A673 (cell line): ENCODE measurements at regions not wholly inside any gene's neighbourhood (a gene's known extent, or its start where the extent isn't known, plus 50 kb on each side); places are given as distances from the start of the nearest gene placed in this dataset.

ENCODE experiments used
- BruUV-seq: library from RNA; stranded (reverse); fragments of 400-500 nt; replicated peaks from 2 replicates; lab custom pipeline; 2021; lab: Mats Ljungman, UMichigan
- CTCF ChIA-PET: fragments of 300-600 bp; sonication (Branson Sonifier 250); formaldehyde crosslinking; loops from one replicate; lab custom pipeline; 2022; ENCODE audit warnings: antibody characterized with exemption; lab: Charles Lee
- POLR2A ChIA-PET: fragments of 300-600 bp; sonication (Branson Sonifier 250); formaldehyde crosslinking; loops from one replicate; lab custom pipeline; 2022; ENCODE audit warnings: antibody characterized with exemption; ENCODE audit not compliant: low non-redundant PET; lab: Charles Lee
- DNase-seq: peaks from one replicate; pipeline ENCODE4 v3.0.0-alpha.2; 2015; ENCODE audit warnings: low spot score
- H3K27ac ChIP-seq: fragments of 200-600 bp; sonication (generic); 2 replicates; pipeline ENCODE4 v1.5.1; 2016; ENCODE audit warnings: mixed run types, low read depth, mild to moderate bottlenecking, mixed read lengths, antibody characterized with exemption, low read length; ENCODE audit not compliant: poor library complexity, severe bottlenecking
- H3K27me3 ChIP-seq: fragments of 200-600 bp; sonication (generic); replicated peaks from 2 replicates; pipeline ENCODE4 v1.6.1; 2017; ENCODE audit warnings: mixed run types, low read depth, mild to moderate bottlenecking, mixed read lengths, antibody characterized with exemption, low read length; ENCODE audit not compliant: insufficient read depth, poor library complexity
- H3K36me3 ChIP-seq: fragments of 200-600 bp; sonication (generic); 2 replicates; pipeline ENCODE4 v1.6.1; 2016; ENCODE audit warnings: mixed run types, mild to moderate bottlenecking, mixed read lengths, antibody characterized with exemption, low read length; ENCODE audit not compliant: insufficient read depth, poor library complexity, severe bottlenecking
- H3K4me1 ChIP-seq: fragments of 200-600 bp; sonication (generic); 2 replicates; pipeline ENCODE4 v1.6.1; 2017; ENCODE audit warnings: mixed run types, mild to moderate bottlenecking, mixed read lengths, antibody characterized with exemption, low read length; ENCODE audit not compliant: insufficient read depth, poor library complexity, severe bottlenecking
- H3K4me3 ChIP-seq: fragments of 200-600 bp; sonication (generic); 2 replicates; pipeline ENCODE4 v1.5.1; 2016; ENCODE audit warnings: low read depth, mixed run types, mild to moderate bottlenecking, mixed read lengths, low read length; ENCODE audit not compliant: poor library complexity, severe bottlenecking
- H3K9me3 ChIP-seq: fragments of 200-600 bp; sonication (generic); 2 replicates; pipeline ENCODE4 v1.6.1; 2016; ENCODE audit warnings: mixed run types, low read depth, mild to moderate bottlenecking, mixed read lengths, antibody characterized with exemption, low read length; ENCODE audit not compliant: poor library complexity, severe bottlenecking
- CTCF ChIP-seq: fragments of 300-800, 200-600 bp; sonication (generic); conservative IDR thresholded peaks from 2 replicates; pipeline ENCODE4 v1.5.1; 2017; ENCODE audit warnings: low read depth, mild to moderate bottlenecking, antibody characterized with exemption, low read length, moderate library complexity, mixed read lengths
- EZH2 ChIP-seq: fragments of 200-600 bp; sonication (generic); IDR thresholded peaks from 2 replicates; pipeline ENCODE4 v1.6.1; 2017; ENCODE audit warnings: borderline replicate concordance, low read depth, mild to moderate bottlenecking, mixed read lengths, antibody characterized with exemption, low read length; ENCODE audit not compliant: poor library complexity, severe bottlenecking
- intact Hi-C: fragments of 100-400 bp; cut with micrococcal nuclease; formaldehyde crosslinking; loops from one replicate; pipeline ENCODE4 v1.10.0; 2022; ENCODE audit not compliant: unreplicated experiment

- TF ChIP-seq CTCF (no peak), EZH2 (no peak)
- Histone ChIP-seq H3K27me3 (no peaks in the 10 kb centered on the region), H3K4me1 (no peaks in the 10 kb centered on the region), H3K4me3 (no peak overlapping the region), H3K27ac (no peak overlapping the region), H3K36me3 (no peaks in the 10 kb centered on the region), H3K9me3 (no peaks in the 10 kb centered on the region)
- intact Hi-C loops, result no loop called here
- POLR2A ChIA-PET, result no interaction called here
- BruUV-seq, result no TSS peak
- CTCF ChIA-PET, result no interaction called here
- no peak for DNase-seq
Observed at GRCh38 chr10:3996697-3997096, 211.7 kb upstream of the KLF6 start.

GRCh38 chr10:3995302-3996210, 210.5 kb upstream of the KLF6 start:
- no peak overlapping the region for H3K27ac ChIP-seq
- ChIA-PET CTCF (no interaction called here), POLR2A (no interaction called here)
- no peaks in the 10 kb centered on the region for H3K36me3 ChIP-seq
- H3K4me1 ChIP-seq, result no peaks in the 10 kb centered on the region
- intact Hi-C loops, result no loop called here
- H3K4me3 ChIP-seq, result no peak overlapping the region
- no TSS peak for BruUV-seq
- DNase-seq, result no peak
- no peaks in the 10 kb centered on the region for H3K27me3 ChIP-seq
- no peak for TF ChIP-seq EZH2
- no peak for TF ChIP-seq CTCF
- H3K9me3 ChIP-seq, result no peaks in the 10 kb centered on the region

- POLR2A ChIA-PET, result no interaction called here
- CTCF ChIA-PET, result no interaction called here
- no peak for DNase-seq
- no peaks in the 10 kb centered on the region for H3K36me3 ChIP-seq
- H3K27ac ChIP-seq, result no peak overlapping the region
- no peaks in the 10 kb centered on the region for H3K27me3 ChIP-seq
- H3K4me1 ChIP-seq, result no peaks in the 10 kb centered on the region
- no peaks in the 10 kb centered on the region for H3K9me3 ChIP-seq
- no peak overlapping the region for H3K4me3 ChIP-seq
- no peak for TF ChIP-seq CTCF
- no peak for TF ChIP-seq EZH2
- intact Hi-C loops, result no loop called here
- no TSS peak for BruUV-seq
Observed at GRCh38 chr10:3992382-3993178, 207.6 kb upstream of the KLF6 start.
